AG10803 (cell line): ENCODE measurements at regions not wholly inside any gene's neighbourhood (a gene's known extent, or its start where the extent isn't known, plus 50 kb on each side); places are given as distances from the start of the nearest gene placed in this dataset.

Source experiments
- DNase-seq: peaks from one replicate; pipeline ENCODE4 v3.0.0; 2010; ENCODE audit warnings: low read depth
- H3K4me3 ChIP-seq: 2 replicates; pipeline ENCODE4 v1.5.1; 2011; ENCODE audit warnings: mild to moderate bottlenecking, low read length, control low read depth
- CTCF ChIP-seq: conservative IDR thresholded peaks from 2 replicates; pipeline ENCODE4 v1.5.1; 2011; ENCODE audit warnings: mild to moderate bottlenecking, low read length, control low read depth, inconsistent platforms

- no peak overlapping the region for H3K4me3 ChIP-seq
- TF ChIP-seq CTCF: no peak
These were observed 664.5 kb upstream of the IGFBP7 start for GRCh38 chr4:57774681-57775080.

GRCh38 chr4:57774171-57774570, 664.0 kb upstream of the IGFBP7 start:
- no peak for TF ChIP-seq CTCF
- DNase-seq: no peak

More at GRCh38 chr4:57774681-57775080, 664.5 kb upstream of the IGFBP7 start:
- no peak for DNase-seq

GRCh38 chr4:57766341-57766740, 656.2 kb upstream of the IGFBP7 start:
- no peak overlapping the region for H3K4me3 ChIP-seq
- TF ChIP-seq CTCF: no peak
- DNase-seq: no peak

More at GRCh38 chr4:57774171-57774570, 664.0 kb upstream of the IGFBP7 start:
- no peak overlapping the region for H3K4me3 ChIP-seq

- DNase-seq: no peak
- H3K4me3 ChIP-seq: no peak overlapping the region
- TF ChIP-seq CTCF: no peak
These were observed 654.7 kb upstream of the IGFBP7 start for GRCh38 chr4:57764856-57765255.

GRCh38 chr4:57763070-57763469, 652.9 kb upstream of the IGFBP7 start:
- TF ChIP-seq CTCF: no peak
- no peak for DNase-seq
- no peak overlapping the region for H3K4me3 ChIP-seq

- DNase-seq: no peak
- H3K4me3 ChIP-seq: no peak overlapping the region
- TF ChIP-seq CTCF: no peak
These were observed 630.5 kb upstream of the IGFBP7 start for GRCh38 chr4:57740625-57741190.

GRCh38 chr4:57736781-57737180, 626.6 kb upstream of the IGFBP7 start:
- no peak for DNase-seq
- TF ChIP-seq CTCF: no peak
- no peak overlapping the region for H3K4me3 ChIP-seq
